RWPE1 (cell line): ENCODE measurements at regions not wholly inside any gene's neighbourhood (a gene's known extent, or its start where the extent isn't known, plus 50 kb on each side); places are given as distances from the start of the nearest gene placed in this dataset.
"Not testable (repeated sequence)": the region's sequence is repeated elsewhere in the genome, so short reads cannot be mapped to it uniquely, and the experiment has no call there.

ENCODE experiments used
- CTCF ChIA-PET: fragments of 350-600 bp; sonication (Branson Sonifier 250); formaldehyde crosslinking; extraction: SDS; loops from one replicate; lab custom pipeline; 2021; lab: Yijun Ruan, JAX
- POLR2A ChIA-PET: fragments of 400-600 bp; formaldehyde crosslinking; extraction: SDS; loops from one replicate; lab custom pipeline; 2020; ENCODE audit warnings: antibody characterized with exemption; ENCODE audit not compliant: low non-redundant PET; lab: Yijun Ruan, JAX
- DNase-seq: peaks from one replicate; pipeline ENCODE4 v3.0.0; 2012; ENCODE audit warnings: low spot score
- H3K27ac ChIP-seq: fragments of 450-650 bp; 2 replicates; pipeline ENCODE4 v1.5.1; 2017
- CTCF ChIP-seq: fragments of 450-650 bp; conservative IDR thresholded peaks from 2 replicates; pipeline ENCODE4 v1.5.1; 2017; ENCODE audit warnings: low read depth, mild to moderate bottlenecking

- no peak for DNase-seq
- no peak overlapping the region for H3K27ac ChIP-seq
- POLR2A ChIA-PET: no interaction called here
- TF ChIP-seq CTCF: no peak
- CTCF ChIA-PET: interaction anchor here (0.5 to 0.9 kb wide), 2 partner anchors 11 to 33 kb away, joined by 4 to 6 read pairs; no protein-coding TSS in a partner anchor
These were observed 95.2 kb downstream of the LARP7 start for GRCh38 chr4:112732142-112732541.

GRCh38 chr4:112735474-112735951 is 98.6 kb downstream of the LARP7 start:
- no peak overlapping the region for H3K27ac ChIP-seq
- no peak for DNase-seq
- ChIA-PET CTCF (no interaction called here), POLR2A (no interaction called here)
- TF ChIP-seq CTCF: no peak

- DNase-seq: no peak
- CTCF ChIA-PET: interaction anchor here (0.5 kb wide), 1 partner anchor 30 kb away, joined by 3 read pairs; no protein-coding TSS in a partner anchor
These were observed 99.8 kb downstream of the LARP7 start for GRCh38 chr4:112736718-112737135.

GRCh38 chr4:112739442-112739841 is 102.5 kb downstream of the LARP7 start:
- ChIA-PET CTCF (no interaction called here), POLR2A (interaction anchor here (0.6 kb wide), 1 partner anchor 77 kb away, joined by 3 read pairs; no protein-coding TSS in a partner anchor)
- TF ChIP-seq CTCF: no peak
- DNase-seq: no peak
- H3K27ac ChIP-seq: no peak overlapping the region

More at GRCh38 chr4:112736718-112737135, 99.8 kb downstream of the LARP7 start:
- TF ChIP-seq CTCF: no peak
- POLR2A ChIA-PET: no interaction called here
- H3K27ac ChIP-seq: no peak overlapping the region

- ChIA-PET POLR2A (no interaction called here), CTCF (no interaction called here)
- DNase-seq: no peak
- no peak overlapping the region for H3K27ac ChIP-seq
- TF ChIP-seq CTCF: no peak
These were observed 110.1 kb downstream of the LARP7 start for GRCh38 chr4:112747036-112747435.

GRCh38 chr4:112748352-112748878 is 111.5 kb downstream of the LARP7 start:
- TF ChIP-seq CTCF: no peak
- no peak overlapping the region for H3K27ac ChIP-seq
- no peak for DNase-seq
- ChIA-PET CTCF (interaction anchor here (1.2 kb wide), 1 partner anchor 14 kb away, joined by 3 read pairs; no protein-coding TSS in a partner anchor), POLR2A (no interaction called here)

- CTCF ChIA-PET, POLR2A ChIA-PET: not testable (repeated sequence)
These were observed 113.8 kb downstream of the LARP7 start for GRCh38 chr4:112750749-112751148.

More at GRCh38 chr4:112750749-112751148, 113.8 kb downstream of the LARP7 start:
- H3K27ac ChIP-seq, DNase-seq: not testable (repeated sequence)
